ENCODE measurements at regions not wholly inside any gene's neighbourhood (a gene's known extent, or its start where the extent isn't known, plus 50 kb on each side); places are given as distances from the start of the nearest gene placed in this dataset.

DNA sequence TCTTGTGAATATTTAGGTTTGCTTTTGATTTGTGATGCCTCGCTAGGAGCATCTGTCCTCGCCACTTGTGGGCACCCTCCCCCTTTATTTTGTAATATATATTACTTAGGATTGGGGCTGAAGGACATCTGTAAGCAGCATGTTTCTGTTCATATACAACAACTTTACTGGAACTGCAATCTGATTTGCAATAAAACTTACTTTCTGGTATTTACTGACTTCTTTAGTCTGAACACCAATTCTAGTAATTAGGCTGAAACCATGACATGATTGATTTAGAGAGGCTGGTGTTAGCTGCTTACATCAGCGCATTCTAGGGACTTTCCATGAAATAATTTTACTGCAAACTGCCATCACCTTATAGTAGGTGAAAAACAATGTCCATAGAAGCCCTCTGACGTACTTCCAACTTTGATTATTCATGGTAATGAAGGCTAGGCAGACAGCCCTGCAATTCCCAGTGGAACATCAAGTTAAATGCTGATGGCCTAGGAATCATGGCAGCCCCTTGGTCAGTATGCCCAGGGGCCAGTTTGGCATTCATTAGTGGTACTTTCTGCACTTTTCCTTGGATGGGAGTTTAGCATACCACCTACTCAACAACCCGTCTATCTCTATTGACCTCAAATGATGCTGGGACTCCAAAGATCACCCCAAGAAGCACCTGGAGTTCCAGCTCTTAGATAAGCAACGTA is 132.9 kb upstream of the MCHR2 start:
- TF ChIP-seq, protein P1, sequence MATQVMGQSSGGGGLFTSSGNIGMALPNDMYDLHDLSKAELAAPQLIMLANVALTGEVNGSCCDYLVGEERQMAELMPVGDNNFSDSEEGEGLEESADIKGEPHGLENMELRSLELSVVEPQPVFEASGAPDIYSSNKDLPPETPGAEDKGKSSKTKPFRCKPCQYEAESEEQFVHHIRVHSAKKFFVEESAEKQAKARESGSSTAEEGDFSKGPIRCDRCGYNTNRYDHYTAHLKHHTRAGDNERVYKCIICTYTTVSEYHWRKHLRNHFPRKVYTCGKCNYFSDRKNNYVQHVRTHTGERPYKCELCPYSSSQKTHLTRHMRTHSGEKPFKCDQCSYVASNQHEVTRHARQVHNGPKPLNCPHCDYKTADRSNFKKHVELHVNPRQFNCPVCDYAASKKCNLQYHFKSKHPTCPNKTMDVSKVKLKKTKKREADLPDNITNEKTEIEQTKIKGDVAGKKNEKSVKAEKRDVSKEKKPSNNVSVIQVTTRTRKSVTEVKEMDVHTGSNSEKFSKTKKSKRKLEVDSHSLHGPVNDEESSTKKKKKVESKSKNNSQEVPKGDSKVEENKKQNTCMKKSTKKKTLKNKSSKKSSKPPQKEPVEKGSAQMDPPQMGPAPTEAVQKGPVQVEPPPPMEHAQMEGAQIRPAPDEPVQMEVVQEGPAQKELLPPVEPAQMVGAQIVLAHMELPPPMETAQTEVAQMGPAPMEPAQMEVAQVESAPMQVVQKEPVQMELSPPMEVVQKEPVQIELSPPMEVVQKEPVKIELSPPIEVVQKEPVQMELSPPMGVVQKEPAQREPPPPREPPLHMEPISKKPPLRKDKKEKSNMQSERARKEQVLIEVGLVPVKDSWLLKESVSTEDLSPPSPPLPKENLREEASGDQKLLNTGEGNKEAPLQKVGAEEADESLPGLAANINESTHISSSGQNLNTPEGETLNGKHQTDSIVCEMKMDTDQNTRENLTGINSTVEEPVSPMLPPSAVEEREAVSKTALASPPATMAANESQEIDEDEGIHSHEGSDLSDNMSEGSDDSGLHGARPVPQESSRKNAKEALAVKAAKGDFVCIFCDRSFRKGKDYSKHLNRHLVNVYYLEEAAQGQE (IDR thresholded peaks at IDR 0.05; ENCODE audit: insufficient read depth in 1 of 2, low read depth in 2 of 2, low read length in 2 of 2) = no peak
- TF ChIP-seq POLR2AphosphoS5 (IDR thresholded peaks at IDR 0.05; ENCODE audit: low read depth, low read length) = no peak
- TF ChIP-seq TAF1 (IDR thresholded peaks at IDR 0.05; ENCODE audit: borderline replicate concordance, insufficient read depth, low read length) = no peak
- TF ChIP-seq SIN3A (IDR thresholded peaks at IDR 0.05; ENCODE audit: borderline replicate concordance, insufficient read depth, low read length) = no peak
